Neuronal stem cell (in vitro differentiated cells): ENCODE measurements at regions not wholly inside any gene's neighbourhood (a gene's known extent, or its start where the extent isn't known, plus 50 kb on each side); places are given as distances from the start of the nearest gene placed in this dataset.

Experiments used
- DNase-seq: peaks from one replicate; pipeline ENCODE4 v3.0.0-alpha.2; 2013; ENCODE audit warnings: low spot score
- H2AFZ ChIP-seq: one replicate; pipeline ENCODE4 v1.6.1; 2013; ENCODE audit warnings: mild to moderate bottlenecking, low read length, inconsistent platforms
- H2AK5ac ChIP-seq: 2 replicates; pipeline ENCODE4 v1.6.1; 2013; ENCODE audit warnings: low read depth, mild to moderate bottlenecking, inconsistent platforms, low read length, moderate library complexity, mixed read lengths
- H2BK120ac ChIP-seq: 2 replicates; pipeline ENCODE4 v1.6.1; 2013; ENCODE audit warnings: low read depth, mild to moderate bottlenecking, inconsistent platforms, low read length, moderate library complexity, mixed read lengths
- H2BK12ac ChIP-seq: one replicate; pipeline ENCODE4 v1.6.1; 2013; ENCODE audit warnings: low read length, inconsistent platforms
- H2BK15ac ChIP-seq: 2 replicates; pipeline ENCODE4 v1.6.1; 2013; ENCODE audit warnings: mild to moderate bottlenecking, low read length, inconsistent platforms, mixed read lengths
- H2BK5ac ChIP-seq: one replicate; pipeline ENCODE4 v1.6.1; 2013; ENCODE audit warnings: inconsistent platforms, mild to moderate bottlenecking, low read length, moderate library complexity
- H3K14ac ChIP-seq: one replicate; pipeline ENCODE4 v1.6.1; 2013; ENCODE audit warnings: low read length, inconsistent platforms
- H3K18ac ChIP-seq: 2 replicates; pipeline ENCODE4 v1.6.1; 2013; ENCODE audit warnings: low read length, inconsistent platforms
- H3K23ac ChIP-seq: 2 replicates; pipeline ENCODE4 v1.6.1; 2013; ENCODE audit warnings: low read depth, mild to moderate bottlenecking, mixed read lengths, low read length, inconsistent platforms; ENCODE audit not compliant: poor library complexity
- H3K27ac ChIP-seq: replicated peaks from 3 replicates; pipeline ENCODE4 v1.5.1; 2013; ENCODE audit warnings: low read length, inconsistent platforms
- H3K27me3 ChIP-seq, 3 experiments: 2 replicates each; pipeline ENCODE4 v1.6.1; 2013; ENCODE audit warnings: low read length in 3 of 3, mild to moderate bottlenecking in 2 of 3, inconsistent platforms in 1 of 3, low read depth in 1 of 3, mixed read lengths in 1 of 3, moderate library complexity in 1 of 3; ENCODE audit not compliant: control insufficient read depth in 3 of 3, insufficient read depth in 3 of 3
- H3K36me3 ChIP-seq, 2 donors: replicated peaks in 1 of 2; 2 replicates each; pipeline ENCODE4 v1.6.1; 2013; ENCODE audit warnings: low read length in 2 of 2; ENCODE audit not compliant: control insufficient read depth in 2 of 2, insufficient read depth in 2 of 2
- H3K4ac ChIP-seq: 2 replicates; pipeline ENCODE4 v1.6.1; 2013; ENCODE audit warnings: inconsistent platforms, mild to moderate bottlenecking, low read length, moderate library complexity
- H3K4me1 ChIP-seq, 2 donors: 1 replicate in 1 of 2; 2 replicates in 1 of 2; pipeline ENCODE4 v1.6.1; 2013; ENCODE audit warnings: low read length in 2 of 2, low read depth in 1 of 2; ENCODE audit not compliant: control insufficient read depth in 2 of 2, insufficient read depth in 1 of 2
- H3K4me2 ChIP-seq: one replicate; pipeline ENCODE4 v1.6.1; 2013; ENCODE audit warnings: mild to moderate bottlenecking, low read length, inconsistent platforms; ENCODE audit not compliant: insufficient read depth, poor library complexity, severe bottlenecking
- H3K4me3 ChIP-seq, 2 donors: 2 replicates each; pipeline ENCODE4 v1.5.1; 2013; ENCODE audit warnings: low read length in 2 of 2, mild to moderate bottlenecking in 2 of 2, inconsistent platforms in 1 of 2, moderate library complexity in 1 of 2
- H3K79me1 ChIP-seq: one replicate; pipeline ENCODE4 v1.6.1; 2013; ENCODE audit warnings: low read depth, mild to moderate bottlenecking, inconsistent platforms, low read length, moderate library complexity
- H3K9ac ChIP-seq: one replicate; pipeline ENCODE4 v1.6.1; 2013; ENCODE audit warnings: mild to moderate bottlenecking, low read depth, low read length, inconsistent platforms; ENCODE audit not compliant: poor library complexity
- H3K9me3 ChIP-seq, 2 donors: replicated peaks in 1 of 2; 2 replicates each; pipeline versions ENCODE3 to v1.6.1; 2013; ENCODE audit warnings: low read length in 2 of 2, mild to moderate bottlenecking in 2 of 2, inconsistent platforms in 1 of 2, low read depth in 1 of 2, mixed read lengths in 1 of 2, moderate library complexity in 1 of 2; ENCODE audit not compliant: control insufficient read depth in 2 of 2, insufficient read depth in 1 of 2
- H4K8ac ChIP-seq: one replicate; pipeline ENCODE4 v1.6.1; 2013; ENCODE audit warnings: low read depth, mild to moderate bottlenecking, inconsistent platforms, low read length, moderate library complexity
- H4K91ac ChIP-seq: one replicate; pipeline ENCODE4 v1.6.1; 2013; ENCODE audit warnings: low read length, low read depth, mild to moderate bottlenecking, inconsistent platforms; ENCODE audit not compliant: poor library complexity
- WGBS, 2 donors: extraction: QIAGEN DNeasy Blood & Tissue Kit; methylation state at CpG; one replicate each; pipeline ENCODE4 v1.1.7; 2013; ENCODE audit warnings: missing lambda C conversion rate in 2 of 2, mixed read lengths in 1 of 2; ENCODE audit not compliant: insufficient read length in 2 of 2, insufficient replicate concordance in 1 of 2; ENCODE audit errors: extremely low coverage in 2 of 2; 5-methylcytosine and 5-hydroxymethylcytosine counted together

DNA sequence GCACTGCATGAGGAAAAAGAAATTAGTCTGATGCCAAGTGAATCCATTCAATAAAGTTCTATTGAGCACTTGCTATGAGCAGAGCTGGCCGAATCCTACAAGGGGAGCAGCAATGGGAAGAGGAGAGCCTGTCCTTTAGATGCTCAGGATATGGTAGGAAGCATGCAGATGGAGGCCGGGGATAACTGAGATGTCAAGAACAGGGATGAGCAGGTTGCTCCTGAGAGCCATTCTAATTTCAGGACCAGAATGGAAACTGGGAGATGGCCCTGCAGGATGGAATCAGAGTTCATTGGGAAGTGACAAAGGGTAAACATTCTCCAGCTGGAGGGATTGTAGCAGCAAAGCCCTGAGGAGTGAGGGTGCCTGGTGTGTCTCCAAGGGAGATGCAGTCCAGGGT, 88.0 kb downstream of the CBLN1 start:
- Histone ChIP-seq H3K4ac (no peak overlapping the region), H3K79me1 (no peaks in the 10 kb centered on the region), H3K4me1 (peaks cover 0 to 2% of the 10 kb centered on the region in 2 donors), H2BK120ac (no peak overlapping the region), H2AFZ (no peak overlapping the region), H2AK5ac (no peak overlapping the region), H3K4me2 (no peak overlapping the region), H2BK15ac (no peak overlapping the region), H3K9me3 (no peaks in the 10 kb centered on the region), H3K27me3 (no peaks in the 10 kb centered on the region), H2BK5ac (no peak overlapping the region), H3K14ac (no peak overlapping the region), H4K8ac (no peak overlapping the region), H3K4me3 (no peak overlapping the region), H3K18ac (no peak overlapping the region), H3K27ac (no peak overlapping the region), H4K91ac (no peak overlapping the region), H3K36me3 (no peaks in the 10 kb centered on the region), H3K23ac (no peak overlapping the region), H3K9ac (peak overlapping the region; percentile 5), H2BK12ac (no peak overlapping the region)
- WGBS, 2 donors = no CpG with 5 or more reads among the region's 2 CpGs
- no peak for DNase-seq

GRCh38 chr16:49189286-49189685, 92.4 kb downstream of the CBLN1 start:
- no peak overlapping the region for H2AFZ ChIP-seq
- no peak overlapping the region for H3K4ac ChIP-seq
- whole genome bisulfite sequencing, 2 donors = no CpG with 5 or more reads among the region's 1 CpG
- no peak overlapping the region for H2BK15ac ChIP-seq
- H3K18ac ChIP-seq = no peak overlapping the region
- no peak overlapping the region for H3K23ac ChIP-seq
- peaks cover 0 to 2% of the 10 kb centered on the region in 2 donors for H3K4me1 ChIP-seq
- no peak overlapping the region for H2BK12ac ChIP-seq
- H2BK120ac ChIP-seq = no peak overlapping the region
- no peak overlapping the region for H3K4me3 ChIP-seq
- no peak overlapping the region for H4K8ac ChIP-seq
- H3K36me3 ChIP-seq = no peaks in the 10 kb centered on the region
- H2BK5ac ChIP-seq = no peak overlapping the region
- DNase-seq = no peak
- H4K91ac ChIP-seq = no peak overlapping the region
- H3K9ac ChIP-seq = no peak overlapping the region
- H3K27ac ChIP-seq = no peak overlapping the region
- H3K27me3 ChIP-seq = no peaks in the 10 kb centered on the region
- H3K9me3 ChIP-seq = no peaks in the 10 kb centered on the region
- no peak overlapping the region for H3K4me2 ChIP-seq
- H2AK5ac ChIP-seq = no peak overlapping the region
- no peak overlapping the region for H3K14ac ChIP-seq
- H3K79me1 ChIP-seq = no peaks in the 10 kb centered on the region

GRCh38 chr16:49183911-49184310, 97.7 kb downstream of the CBLN1 start:
- no CpG with 5 or more reads among the region's 5 CpGs for WGBS, 2 donors

DNA sequence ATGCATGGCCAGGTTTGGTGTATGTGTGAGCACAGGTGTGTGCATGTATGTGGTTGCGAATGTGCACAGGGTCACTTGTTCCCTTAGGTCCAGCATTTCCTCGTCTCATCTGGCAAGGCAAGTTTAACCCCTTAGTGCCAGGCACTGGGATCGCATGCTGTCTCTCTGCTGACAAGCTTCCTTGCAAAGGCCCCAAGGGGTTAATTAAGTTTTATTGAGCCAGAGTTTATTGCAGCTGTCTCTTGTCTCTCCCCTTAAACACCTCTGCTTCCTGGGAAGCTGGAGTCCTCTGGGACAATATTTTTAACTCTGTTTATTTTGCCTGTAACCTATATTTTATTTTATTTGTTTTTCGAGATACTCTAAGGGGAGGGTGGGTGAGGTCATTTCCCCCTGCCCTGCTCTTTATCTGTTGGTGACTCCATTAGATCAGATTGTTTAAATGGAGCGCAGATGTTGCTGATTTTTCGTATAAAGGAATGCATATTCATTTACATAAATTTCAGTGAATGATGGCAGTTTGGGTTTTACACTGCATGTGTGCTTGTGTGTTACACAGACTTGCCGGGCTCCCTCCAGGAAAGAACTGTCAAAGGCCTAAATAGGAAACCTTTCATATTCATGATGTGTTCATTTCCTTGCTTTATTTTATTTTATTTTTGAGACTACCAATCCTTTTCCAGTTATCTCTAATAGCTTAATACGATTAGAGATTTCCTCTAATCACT, 99.7 kb downstream of the CBLN1 start:
- Histone ChIP-seq H3K4me1 (peaks cover 0 to 5% of the 10 kb centered on the region in 2 donors), H2BK120ac (no peak overlapping the region), H2BK12ac (no peak overlapping the region), H3K18ac (no peak overlapping the region), H2AFZ (no peak overlapping the region), H2BK15ac (no peak overlapping the region), H3K14ac (no peak overlapping the region), H3K4me3 (no peak overlapping the region), H3K4ac (no peak overlapping the region), H3K27me3 (no peaks in the 10 kb centered on the region), H3K9ac (no peak overlapping the region), H4K91ac (no peak overlapping the region), H3K79me1 (no peaks in the 10 kb centered on the region), H3K4me2 (no peak overlapping the region), H4K8ac (no peak overlapping the region), H3K27ac (no peak overlapping the region), H3K36me3 (no peaks in the 10 kb centered on the region), H3K9me3 (no peaks in the 10 kb centered on the region), H2BK5ac (no peak overlapping the region), H2AK5ac (no peak overlapping the region), H3K23ac (no peak overlapping the region)
- DNase-seq = no peak
- WGBS, 2 donors = no CpG with 5 or more reads among the region's 8 CpGs

More at GRCh38 chr16:49183911-49184310, 97.7 kb downstream of the CBLN1 start:
- H3K9ac ChIP-seq = no peak overlapping the region
- H2BK15ac ChIP-seq = no peak overlapping the region
- H4K8ac ChIP-seq = no peak overlapping the region
- no peak overlapping the region for H2BK120ac ChIP-seq
- H2BK12ac ChIP-seq = no peak overlapping the region
- peaks cover 0 to 5% of the 10 kb centered on the region in 2 donors for H3K4me1 ChIP-seq
- H2AK5ac ChIP-seq = no peak overlapping the region
- H3K14ac ChIP-seq = no peak overlapping the region
- H3K79me1 ChIP-seq = no peaks in the 10 kb centered on the region
- H4K91ac ChIP-seq = no peak overlapping the region
- no peaks in the 10 kb centered on the region for H3K36me3 ChIP-seq
- no peak overlapping the region for H2BK5ac ChIP-seq
- H3K4me2 ChIP-seq = no peak overlapping the region
- no peak overlapping the region for H2AFZ ChIP-seq
- H3K18ac ChIP-seq = no peak overlapping the region
- no peak overlapping the region for H3K4me3 ChIP-seq
- H3K4ac ChIP-seq = no peak overlapping the region
- no peaks in the 10 kb centered on the region for H3K27me3 ChIP-seq
- H3K27ac ChIP-seq = no peak overlapping the region
- DNase-seq = peak; percentile 15
- H3K23ac ChIP-seq = no peak overlapping the region
- H3K9me3 ChIP-seq = no peaks in the 10 kb centered on the region
